LoVo (cell line): ENCODE measurements at regions not wholly inside any gene's neighbourhood (a gene's known extent, or its start where the extent isn't known, plus 50 kb on each side); places are given as distances from the start of the nearest gene placed in this dataset.

ENCODE experiments used
- DNase-seq: peaks from one replicate; pipeline ENCODE4 v3.0.0-alpha.2; 2016; ENCODE audit warnings: low spot score

DNA sequence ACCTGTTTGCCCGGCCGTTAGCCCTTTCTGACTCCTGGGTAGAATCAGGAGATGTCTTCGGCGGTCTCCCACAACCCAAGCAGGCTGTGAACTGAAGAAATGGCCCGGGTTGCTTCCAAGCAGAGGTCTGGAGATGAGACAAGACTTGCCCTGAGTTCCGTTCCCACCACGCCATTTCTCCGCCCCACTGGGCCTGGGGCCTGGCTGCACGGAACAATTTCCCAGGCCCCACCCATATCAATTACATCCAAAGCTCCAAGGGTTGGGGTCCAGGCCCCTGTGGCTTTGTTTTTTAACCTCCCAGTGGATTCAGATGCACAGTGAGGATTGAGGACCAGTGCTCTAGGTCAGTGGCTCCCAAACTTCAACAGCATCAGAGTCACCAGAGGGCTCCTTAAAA is 214.5 kb upstream of the ARID1B start:
- DNase-seq = no peak

DNA sequence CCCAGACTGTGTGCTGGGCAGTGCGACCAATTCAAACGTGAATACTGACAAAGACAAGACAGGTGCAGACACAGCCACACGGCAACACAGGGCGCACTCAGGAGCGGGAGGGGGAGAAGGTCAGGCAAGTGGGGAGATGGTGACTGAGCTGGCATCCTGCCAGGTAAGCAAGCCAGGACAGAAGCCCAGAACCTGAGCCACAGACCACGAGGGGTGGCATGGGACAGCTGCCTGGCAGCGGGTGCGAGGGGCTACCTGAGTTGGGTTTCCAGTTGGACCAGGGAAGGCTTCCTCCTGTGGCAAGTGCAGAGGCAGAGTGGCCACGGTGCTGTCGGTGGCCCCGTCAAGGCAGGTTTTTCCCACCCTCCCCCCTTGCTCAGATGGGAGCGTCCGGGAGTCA is 215.2 kb upstream of the ARID1B start:
- no peak for DNase-seq

DNA sequence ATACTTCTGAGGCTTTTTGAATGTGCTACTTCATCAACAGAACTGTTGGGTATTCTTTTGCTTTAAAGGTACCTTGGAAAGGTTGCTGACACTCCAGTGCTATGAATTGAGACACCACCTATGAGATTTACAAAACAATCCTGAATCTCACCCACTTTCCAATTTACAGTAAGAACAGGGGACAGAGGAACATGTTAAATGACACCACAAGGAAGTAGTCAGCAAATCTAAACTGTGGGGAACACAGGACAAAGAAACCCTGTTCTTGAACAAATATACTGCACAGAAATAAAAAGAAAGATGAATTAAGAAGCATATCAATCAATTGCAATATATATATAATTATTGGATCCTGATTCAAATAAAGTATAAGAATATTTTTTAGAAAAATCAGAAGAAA is 216.7 kb upstream of the ARID1B start:
- DNase-seq = no peak

DNA sequence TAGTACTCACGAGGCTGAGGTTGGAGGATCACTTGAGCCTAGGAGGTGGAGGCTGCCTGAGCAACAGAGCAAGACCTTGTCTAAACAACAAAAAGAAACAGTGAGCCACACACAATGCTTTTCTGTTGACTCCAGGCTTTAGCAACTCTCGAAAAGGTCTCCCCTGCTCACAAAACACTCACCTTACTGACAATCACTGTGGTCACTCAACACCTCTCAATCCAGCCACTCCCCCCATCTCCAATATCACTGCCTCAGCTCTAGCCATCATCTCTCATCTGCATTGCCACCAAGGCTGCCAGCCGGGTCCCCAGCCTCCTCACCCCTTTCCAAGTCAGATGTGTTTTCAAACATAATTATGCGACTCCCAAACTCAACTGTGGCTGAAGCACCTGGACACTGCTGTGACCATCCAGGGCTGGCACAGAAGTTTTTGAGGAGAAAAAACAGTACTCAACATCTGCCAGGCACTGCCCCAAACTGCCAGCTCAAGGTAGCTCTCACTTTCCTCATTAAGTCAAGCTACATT is 218.0 kb upstream of the ARID1B start:
- no peak for DNase-seq

DNA sequence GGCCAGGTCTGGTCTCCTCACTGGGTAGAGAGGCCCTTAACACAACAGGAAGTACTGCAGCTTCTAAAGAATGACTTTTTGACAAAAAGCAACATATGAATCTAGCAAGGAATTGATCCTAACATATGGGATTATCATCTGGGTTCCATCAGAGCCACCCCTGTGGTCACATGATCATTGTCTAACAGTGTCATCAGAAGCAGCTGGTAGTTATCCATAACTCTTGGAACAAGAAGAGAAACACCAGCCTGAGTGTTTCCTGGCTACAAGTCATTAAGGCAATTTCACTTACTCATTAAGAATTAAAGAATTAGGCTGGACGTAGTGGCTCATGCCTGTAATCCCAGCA is 219.3 kb upstream of the ARID1B start:
- no peak for DNase-seq

DNA sequence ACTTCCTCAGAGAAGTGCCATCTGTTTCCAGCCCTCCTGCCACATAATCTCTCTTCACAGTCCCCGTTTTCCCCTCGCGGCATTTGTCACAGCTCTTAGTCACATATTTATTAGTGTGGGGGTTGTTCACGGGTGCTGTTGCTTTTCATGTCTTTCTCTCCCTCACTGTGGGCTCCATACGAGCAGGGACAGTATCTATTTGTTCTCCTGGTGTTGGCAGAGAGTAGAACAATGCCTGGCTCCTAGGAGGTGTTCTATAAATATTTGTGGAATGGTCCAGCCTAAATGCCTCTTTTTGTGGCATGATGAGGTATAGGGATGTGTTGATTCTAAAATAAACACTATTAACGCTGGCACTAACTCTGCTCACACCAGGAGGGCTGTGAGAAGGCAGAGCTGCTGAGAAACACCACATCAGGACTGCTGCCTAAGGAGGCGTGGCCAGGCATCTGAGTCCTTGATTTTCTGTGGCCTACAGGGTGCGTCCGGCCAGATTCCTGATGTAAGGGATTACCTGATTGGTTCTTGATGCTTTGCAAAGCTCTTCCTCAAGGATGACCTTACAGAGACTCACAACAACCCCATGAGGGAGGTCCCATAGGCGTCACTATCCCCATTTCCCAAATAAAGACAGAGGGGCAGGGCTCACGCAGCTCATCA is 219.8 kb upstream of the ARID1B start:
- peak; percentile 29 for DNase-seq

DNA sequence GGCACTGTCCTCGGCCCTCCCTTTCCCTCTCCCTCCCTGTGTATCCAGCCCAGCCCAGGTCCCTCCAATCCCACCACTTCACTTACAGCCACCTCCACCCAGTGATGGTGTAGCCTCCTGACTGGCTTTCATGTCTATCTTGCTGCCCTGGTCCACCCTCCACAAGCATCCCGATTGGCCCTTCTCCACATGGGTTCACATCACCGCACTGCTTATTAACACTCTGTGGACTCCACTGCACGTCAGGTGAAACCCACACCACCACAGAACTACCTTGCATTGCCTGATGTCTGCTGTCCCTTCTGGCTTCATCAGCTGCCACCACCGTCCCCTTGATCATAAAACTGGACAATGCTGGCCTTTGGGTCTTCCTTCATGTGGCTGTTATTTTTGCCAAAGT is 220.4 kb upstream of the ARID1B start:
- DNase-seq = no peak

DNA sequence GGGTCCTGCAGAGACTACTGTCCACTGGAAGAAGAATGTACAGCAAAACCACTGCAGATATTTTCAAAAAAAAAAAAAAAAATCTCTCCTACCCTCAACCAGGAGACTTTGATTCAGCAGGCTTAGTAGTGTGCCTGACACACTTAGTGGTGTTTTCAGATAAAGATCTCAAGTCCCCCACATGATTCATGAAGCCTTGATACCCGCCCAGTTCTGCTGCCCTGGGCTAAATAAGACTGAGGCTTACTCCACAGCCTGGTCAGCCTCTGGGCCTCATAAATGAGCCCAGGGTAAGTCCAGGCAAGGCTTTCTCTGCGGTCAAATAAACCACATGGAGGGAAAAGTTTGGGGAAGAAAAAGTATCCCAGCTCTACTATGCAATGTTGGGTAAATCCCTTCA is 222.1 kb upstream of the ARID1B start:
- no peak for DNase-seq

DNA sequence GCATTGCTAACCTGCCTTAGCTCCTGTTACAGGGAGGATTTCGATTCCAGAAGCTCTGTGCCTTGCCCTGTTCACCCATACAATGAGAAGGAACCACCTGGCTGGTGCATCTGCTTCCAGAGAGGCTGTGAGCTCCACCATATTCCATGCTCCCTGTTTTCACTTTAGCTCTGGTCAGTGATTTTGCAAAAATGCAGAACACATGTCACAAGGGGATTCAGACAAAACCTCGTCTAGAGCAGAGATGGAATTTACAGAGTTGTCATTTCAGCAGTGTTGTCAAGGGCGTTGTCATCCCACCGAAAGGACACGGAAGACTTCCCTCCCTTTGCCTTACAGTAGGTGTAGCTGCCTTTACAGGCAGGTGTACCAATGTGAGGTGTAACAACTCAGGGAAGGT is 223.0 kb upstream of the ARID1B start:
- DNase-seq = no peak

DNA sequence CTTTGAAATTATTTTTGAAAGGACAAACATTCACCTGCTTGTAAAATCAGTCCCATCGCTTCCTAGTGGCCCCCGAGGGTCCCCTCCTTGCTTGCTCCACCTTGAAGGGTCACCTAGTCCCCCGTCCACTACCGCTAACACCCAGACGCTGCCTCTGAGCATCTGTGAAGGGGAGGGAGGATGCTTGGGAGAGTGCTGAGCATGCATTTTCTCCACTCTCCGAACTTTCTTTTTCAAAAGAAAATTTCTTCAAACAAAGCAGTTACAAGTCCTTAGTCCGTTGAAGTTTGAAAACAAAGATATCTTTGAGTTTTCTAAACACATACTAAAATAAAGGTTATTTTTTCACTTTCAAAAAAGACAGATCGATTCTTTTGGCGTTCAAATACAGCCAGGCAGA is 224.3 kb upstream of the ARID1B start:
- no peak for DNase-seq

DNA sequence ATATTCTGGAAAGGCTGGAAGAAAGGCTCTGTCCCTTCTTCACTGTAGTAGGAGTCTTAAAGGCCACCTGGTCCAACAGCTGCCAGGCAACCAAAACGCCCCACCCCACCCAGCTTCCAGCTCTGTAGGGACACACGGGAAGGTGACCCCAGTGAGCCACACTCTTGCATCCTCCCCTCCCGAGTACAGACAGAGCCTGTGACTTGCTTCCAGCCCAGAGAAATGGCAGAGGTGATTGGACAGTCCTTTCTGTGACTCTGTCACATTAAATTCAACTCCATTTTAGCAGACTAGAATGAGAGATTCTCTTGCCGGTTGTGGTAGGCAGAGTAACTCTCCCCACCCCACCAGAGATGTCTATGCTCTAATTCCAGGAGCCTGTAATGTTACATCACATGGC is 226.2 kb upstream of the ARID1B start:
- no peak for DNase-seq

DNA sequence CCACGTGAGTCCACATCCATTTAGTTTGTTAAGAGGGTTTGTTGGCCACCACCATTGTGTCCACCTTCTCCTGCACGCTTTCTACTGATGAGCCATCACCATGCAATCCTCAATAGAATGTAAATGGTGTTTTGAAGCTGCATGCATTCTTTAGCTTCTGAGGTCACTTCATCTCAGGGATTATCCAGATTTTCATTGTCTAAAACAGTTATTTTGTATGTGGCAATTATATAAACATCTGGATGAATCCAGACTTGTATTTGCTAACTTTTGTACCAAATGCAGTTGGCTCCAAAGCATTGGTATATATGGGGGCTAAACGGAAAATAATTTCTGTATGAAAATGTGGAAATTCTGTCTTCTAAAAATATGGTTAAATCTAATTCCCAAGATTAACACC is 231.2 kb upstream of the ARID1B start:
- no peak for DNase-seq

DNA sequence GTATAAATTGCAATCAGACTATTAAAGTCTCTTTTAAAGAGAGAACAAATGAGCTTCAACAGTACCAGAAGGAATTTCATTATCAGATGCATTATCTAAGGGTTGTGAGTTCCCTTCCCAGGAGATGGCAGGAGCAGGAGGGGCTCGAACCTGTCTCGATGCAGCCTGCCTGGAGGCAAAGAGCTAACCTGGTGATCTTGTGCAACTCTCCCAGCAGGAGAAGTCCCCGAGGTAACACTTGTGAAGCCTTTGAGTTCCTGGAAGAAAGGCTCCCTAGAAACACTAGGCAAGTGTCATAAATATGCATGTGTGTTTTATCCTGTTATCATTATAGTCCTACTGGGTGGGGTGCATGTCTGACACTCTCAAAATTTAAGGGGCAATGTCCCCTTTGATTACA is 232.2 kb upstream of the ARID1B start:
- no peak for DNase-seq

DNA sequence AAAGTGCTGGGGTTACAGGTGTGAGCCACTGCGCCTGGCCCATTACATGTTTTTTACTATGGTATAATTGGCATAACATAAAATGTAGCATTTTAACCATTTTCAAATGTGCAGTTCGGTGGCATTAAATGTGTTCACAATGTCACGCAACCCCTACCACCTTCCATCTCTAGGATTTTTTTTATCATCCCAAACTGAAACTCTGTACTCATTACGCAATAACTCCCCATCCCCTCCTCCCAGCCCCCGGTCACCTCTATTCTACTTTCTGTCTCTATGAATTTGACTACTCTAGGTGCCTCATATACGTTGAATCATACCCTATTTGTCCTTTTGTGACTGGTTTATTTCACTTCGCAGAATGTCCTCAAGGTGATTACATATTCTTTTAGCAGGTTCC is 233.1 kb upstream of the ARID1B start:
- DNase-seq = no peak

DNA sequence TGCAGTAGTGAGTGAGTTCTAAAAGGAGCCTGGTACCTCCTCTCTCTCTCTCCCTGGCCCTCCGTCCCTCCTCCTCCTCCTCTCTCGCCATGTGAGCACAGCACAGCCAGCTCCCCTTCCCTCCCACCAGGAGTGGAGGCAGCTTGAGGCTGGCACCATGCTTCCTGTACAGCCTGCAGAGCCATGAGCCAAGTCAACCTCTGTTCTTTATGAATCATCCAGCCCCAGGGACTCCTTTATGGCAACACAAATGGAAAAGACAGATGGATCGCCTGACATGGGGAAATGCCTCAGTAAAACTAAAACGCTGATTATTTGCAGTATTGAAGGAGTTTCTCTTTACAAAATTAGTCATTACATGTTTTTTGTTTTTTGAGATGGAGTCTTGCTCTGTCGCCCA is 233.7 kb upstream of the ARID1B start:
- no peak for DNase-seq

DNA sequence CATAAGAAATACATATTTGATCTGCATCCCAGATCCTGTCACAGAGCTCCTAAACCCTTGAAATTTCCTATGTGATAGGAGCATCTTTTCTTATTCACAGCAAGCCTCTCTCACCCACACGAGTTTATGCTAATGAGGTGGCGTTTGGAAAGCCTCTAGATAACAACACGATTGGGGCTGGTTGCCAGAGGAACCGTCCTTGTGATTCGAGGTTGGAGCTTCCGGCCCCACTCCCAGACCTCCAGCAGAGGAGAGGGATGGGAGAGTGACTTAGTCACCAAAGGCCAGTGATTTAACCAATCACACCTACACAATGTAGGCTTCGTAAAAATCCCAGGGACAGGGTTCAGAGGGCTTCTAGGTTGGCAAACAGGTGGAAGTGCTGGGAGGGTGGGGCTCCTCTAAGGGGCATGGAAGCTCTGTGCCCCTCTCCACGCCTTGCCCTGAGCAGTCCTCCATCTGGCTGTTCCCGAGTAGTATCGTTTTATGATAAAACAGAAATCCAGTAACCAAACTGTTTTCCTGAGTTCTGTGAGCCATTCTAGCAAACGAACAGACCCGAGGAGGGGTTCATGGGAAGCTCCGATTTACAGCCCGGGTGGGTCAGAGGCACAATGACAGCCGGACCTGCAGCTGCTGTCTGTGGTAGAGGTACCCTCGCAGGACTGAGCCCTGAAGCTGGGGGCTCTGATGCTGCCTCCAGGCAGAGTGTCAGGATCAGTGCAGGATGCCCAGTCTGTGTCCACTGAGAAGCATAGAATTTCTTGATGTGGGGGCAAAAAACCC is 238.1 kb upstream of the ARID1B start:
- no peak for DNase-seq

DNA sequence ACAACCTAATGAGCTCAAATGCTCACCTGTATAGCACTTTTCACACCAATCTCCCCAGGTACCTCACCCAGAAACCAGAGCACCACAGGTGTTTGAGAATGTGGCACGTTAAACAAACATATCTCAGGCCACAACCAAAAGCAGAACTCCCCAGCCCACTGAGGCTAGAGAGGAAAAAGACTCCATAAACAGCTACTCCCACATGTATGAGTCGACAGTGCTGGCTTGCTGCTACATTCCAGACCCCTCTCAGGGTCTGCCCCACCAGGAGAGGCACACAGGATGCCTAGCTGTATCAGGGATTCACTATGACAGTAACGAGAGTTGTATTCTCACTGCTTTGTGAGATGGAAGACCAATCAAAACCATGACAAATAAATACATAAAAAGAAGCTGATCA is 242.6 kb upstream of the ARID1B start:
- no peak for DNase-seq

DNA sequence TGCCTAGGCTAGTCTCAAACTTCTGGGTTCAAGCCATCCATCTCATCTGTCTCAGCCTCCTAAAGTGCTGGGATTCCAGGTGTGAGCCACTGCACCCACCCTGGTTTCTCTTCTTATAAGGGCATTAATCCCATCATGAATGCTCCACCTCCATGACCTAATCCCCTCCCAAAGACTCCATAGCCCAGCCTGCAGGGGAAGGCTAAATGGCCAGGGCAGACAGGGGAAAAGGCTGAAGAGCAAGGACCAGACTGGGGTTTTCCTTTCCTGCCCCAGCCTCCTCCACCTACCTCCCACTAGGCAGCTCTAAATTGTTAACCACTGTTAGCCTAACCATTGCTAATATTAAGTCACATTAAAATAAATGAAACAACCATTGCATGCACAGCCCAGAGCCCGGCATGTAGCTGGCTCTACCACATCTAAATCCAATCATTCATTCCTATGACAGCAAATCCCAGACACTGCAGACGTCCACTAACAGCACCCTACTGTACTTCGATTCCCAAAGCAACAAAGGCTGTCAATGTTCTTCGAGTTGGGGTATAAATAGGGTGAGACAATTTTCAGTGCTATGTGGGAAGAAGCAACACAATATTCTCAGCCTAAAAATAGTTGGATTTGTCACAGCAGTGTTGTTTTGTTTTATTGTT is 243.2 kb upstream of the ARID1B start:
- DNase-seq = no peak

DNA sequence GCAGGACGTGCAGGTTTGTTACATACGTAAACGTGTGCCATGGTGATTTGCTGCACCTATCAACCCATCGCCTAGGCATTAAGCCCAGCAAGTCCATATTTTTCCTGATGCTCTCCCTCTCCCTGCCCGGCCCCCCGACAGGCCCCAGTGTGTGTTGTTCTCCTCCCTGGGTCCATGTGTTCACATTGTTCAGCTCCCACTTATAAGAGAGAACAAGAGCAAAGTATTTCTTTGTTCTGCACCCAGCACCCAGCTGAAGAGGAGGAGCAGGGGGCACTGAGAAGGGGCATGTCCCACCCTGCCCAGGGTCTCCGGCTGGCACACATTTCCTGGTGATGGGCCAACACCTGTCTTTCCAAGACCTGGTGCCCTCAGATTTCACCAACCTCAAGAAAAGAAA is 251.1 kb upstream of the ARID1B start:
- DNase-seq = no peak

DNA sequence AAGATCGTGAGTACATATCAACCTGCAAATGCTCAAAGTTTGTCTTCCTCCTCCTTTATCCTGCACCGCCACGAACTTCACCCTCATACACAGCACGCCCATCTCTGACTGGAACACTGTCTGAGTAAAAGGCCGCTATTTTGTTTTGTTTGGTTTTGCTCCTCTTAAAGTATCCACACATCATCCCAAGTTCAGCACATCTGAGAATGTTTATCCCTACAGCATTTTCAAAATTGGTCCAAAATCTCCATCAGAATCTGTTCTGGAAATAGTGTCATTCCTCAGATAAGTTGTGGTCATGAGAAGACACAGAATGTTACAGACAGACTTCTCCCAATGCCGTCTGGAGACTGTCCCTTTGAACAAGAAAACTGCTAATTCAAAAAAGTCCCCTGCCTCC is 251.6 kb upstream of the ARID1B start:
- no peak for DNase-seq

DNA sequence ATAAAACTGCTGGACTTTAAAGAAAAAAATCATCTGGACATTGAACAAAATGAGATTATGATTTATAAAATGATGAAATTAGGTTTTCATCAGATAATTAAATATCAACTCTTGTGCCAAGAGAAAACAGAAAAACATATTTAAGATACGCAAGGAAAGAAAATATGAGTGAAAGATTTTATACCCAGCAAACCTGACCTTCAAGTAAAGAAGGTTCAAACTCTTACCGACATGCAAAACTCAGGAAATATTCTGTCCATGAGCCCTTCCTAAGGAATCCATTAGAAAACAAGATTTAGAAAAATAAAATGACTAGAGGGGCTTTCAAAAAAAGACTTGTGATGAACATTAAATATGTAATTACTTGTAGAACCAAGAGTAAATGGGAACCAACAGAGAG is 257.2 kb upstream of the ARID1B start:
- no peak for DNase-seq

DNA sequence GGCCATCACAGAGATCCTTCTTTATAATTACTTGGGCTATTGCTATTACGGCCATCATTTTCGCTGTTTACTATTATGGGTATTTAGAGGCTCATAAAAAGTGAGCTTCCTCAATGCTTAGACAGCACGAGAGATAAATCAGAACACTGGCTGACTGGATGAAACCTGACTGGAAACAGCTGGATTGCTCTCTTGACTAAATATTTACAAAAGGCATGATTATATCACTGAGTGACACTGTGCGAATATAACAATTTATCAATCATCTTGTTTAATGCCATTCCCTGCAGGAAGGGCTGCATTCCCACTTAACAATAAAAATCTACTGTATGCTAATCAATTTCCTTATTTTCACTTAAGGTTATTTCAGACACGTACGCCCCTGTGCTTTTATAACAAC is 260.1 kb upstream of the ARID1B start:
- DNase-seq = no peak

DNA sequence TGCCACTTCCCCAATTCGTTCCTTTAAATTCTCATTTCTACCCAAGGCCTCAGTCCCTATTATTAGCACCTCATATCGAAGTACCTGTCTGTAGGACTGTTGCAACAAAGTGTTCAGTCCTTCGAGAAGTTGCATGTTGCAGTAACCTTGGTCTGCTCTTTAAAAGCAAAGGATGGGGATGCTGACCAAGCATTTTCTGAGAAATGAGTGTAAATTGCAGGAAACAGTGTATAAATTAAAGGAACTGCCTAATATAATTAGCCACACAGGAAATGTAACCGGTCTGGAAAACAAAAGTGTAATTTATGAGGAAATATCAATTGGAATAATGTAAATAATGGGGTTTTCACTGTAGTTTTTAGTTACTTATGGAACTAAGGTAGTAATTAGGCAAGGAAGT is 261.9 kb upstream of the ARID1B start:
- no peak for DNase-seq
